HK-2 (cell line): ENCODE measurements at regions not wholly inside any gene's neighbourhood (a gene's known extent, or its start where the extent isn't known, plus 50 kb on each side); places are given as distances from the start of the nearest gene placed in this dataset.
A peak's percentile ranks its signal among the peaks of the same experiment; 100 is the strongest.
"Not testable (repeated sequence)": the region's sequence is repeated elsewhere in the genome, so short reads cannot be mapped to it uniquely, and the experiment has no call there.

Experiments
- DNase-seq: peaks from one replicate; pipeline ENCODE4 v3.0.0-alpha.2; 2018; ENCODE audit not compliant: unreplicated experiment

DNA sequence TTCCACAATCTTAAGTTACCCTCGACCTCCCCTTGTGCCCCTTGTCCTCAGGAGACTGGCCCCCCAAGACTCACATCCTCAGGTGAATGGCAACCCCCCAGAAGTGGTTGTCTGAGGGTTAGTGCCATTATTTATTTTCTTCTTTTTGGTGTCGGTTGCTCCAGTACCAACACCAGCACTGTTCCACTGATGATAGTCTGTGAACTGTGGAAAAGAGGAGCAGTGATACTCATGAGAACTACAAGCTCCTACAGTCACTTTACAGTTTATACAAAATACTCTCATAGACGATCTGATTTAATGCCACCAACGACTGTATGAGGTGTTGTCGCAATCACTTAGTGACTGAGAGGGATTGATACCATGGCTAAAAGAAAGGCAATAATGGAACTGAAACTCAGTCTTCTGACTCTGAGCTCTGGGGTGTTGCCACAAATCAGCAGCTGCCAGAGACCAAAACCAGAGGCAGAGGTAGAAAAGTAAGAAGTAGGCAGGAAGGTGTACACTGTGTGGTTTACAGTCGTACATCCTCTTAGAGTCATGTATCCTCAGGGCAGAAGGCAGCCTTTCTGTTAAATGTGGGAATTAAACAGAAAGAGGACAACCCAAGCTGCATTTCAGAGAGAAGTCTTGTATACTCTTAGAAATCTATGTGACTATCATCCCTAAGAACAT is 90.8 kb upstream of the ADCY2 start:
- DNase-seq: not testable (repeated sequence)

DNA sequence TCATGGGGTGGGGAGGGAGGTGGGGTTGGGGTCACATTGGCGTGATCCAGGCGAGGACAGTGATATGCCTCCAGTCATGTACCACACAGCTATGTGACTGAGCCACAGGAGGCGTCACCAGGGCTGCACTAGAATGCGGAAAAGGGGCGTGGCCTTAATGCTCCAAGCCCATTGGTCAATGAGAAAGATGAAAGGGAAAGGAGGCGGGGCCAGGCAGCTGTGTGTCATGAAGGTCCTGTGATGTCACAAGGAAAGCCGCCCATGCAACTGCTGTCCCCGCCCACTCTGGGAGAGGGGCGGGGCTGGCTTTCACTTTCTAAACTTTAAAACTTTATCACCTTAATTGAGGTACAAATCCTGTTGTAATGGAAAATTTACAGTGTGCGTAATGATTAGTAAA is 89.4 kb upstream of the ADCY2 start:
- not testable (repeated sequence) for DNase-seq

DNA sequence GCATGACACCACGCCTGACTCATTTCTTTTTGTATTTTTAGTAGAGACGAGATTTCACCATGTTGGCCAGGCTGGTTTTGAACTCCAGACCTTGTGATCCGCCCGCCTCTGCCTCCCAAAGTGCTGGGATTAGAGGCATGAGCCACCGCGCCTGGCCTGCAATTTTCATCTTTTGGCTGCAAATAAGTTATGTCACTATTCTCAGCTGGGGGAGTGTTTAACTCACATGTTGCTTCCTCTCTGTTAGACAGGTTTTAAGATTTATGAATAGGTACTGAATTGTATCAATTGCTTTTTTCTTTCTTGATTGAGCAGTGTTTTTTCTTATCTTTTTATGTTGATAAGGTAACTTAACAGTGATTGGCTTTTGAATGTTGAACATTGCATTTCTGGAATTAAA is 88.2 kb upstream of the ADCY2 start:
- DNase-seq: not testable (repeated sequence)

DNA sequence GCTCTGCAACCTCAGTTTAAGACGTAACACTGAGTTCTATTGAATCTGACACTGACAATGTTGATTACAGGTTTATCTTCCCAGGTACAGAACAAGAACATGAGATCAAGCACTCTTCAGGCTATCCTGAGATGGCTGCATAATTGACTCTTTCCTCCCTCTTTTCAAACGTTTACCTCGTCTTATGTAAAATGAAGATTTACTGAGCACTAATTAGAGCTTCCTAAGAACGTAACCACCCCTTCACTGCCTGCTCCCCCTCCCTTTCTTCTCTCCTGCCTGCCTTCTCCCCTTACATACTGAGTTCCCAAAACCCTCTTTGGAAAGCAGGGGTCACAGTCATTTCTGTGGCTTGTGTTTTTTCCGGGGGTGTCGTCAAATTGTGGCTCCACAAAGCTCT is 86.2 kb upstream of the ADCY2 start:
- not testable (repeated sequence) for DNase-seq

DNA sequence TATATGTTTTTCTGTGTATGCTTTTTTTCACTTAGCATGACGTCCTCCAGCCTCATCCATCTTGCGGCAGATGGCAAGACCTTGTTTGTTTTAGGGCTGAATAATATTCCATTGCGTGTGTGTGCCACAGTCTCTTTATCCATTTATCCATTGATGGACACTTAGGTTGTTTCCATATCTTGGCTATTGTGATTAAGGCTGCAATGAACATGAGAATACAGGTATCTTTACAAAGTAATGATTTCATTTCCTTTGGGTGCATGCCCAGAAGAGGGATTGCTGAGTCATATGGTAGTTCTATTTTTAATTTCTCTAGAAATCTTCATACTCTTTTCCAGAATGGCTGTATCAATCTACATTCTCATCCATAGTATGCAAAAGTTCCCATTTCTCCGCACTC is 85.3 kb upstream of the ADCY2 start:
- not testable (repeated sequence) for DNase-seq

DNA sequence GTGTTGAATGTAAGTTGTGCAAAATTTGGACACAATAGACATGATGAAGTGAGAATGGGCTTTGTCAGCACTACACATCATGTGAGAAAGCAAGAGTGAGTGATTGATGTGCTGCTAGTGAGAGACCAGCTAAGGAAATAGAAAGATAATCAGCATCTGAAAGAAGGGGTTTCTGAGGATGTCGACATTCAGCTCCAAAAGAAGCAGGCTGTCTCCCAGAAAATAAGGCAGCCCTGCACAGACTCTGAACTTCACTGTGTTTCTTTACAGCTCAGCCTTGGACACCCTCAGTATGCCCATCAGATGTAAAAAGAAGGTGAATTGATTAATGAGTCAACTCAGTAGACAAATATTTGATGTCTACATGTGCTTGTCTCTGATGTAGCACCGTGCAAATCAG is 80.8 kb upstream of the ADCY2 start:
- DNase-seq: no peak

DNA sequence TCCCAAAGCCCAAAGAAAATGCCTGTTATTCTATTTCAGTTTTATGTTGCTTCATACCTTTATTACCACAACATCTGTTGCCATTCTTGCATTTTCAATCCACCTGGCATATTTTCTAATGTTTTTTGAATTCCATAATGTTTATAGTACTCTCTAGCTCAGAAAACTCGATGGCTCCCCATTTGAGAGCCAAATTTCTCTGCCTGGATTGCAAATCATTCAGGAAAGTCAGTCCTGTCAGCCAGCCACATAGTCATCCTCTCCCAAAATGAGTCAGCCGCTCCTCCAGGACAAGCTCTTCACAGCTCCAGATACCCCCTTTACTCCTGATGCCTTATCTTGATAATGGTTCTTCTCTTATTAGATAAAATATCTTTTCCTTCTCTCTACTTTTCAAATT is 78.2 kb upstream of the ADCY2 start:
- no peak for DNase-seq

DNA sequence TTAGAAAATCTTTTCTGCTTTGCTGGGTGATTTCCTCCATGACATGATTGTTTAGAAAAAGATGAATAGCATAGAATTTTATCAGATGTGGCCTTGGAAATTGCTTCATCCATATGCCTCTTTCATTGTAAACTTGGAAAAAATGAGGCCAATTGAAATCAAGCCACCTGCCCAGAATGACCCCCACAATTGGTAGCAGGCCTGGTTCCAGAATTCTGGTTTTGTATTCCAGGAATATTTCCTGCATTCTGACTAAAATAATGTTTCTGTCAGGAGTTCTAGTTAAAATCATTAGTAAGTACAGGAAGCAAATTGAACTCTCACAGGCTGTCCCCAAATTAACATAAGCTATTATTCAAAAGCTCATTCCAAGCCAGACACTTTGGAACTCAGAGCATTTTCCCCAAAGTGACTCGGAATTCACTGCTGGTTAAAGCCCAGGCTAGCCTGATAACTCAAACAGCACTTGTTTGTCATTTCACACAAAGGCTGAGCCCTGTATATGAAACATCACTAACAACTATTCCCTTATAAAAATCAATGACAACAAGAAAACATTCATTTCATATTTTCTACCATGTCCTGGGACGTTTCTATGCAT is 75.1 kb upstream of the ADCY2 start:
- no peak for DNase-seq

DNA sequence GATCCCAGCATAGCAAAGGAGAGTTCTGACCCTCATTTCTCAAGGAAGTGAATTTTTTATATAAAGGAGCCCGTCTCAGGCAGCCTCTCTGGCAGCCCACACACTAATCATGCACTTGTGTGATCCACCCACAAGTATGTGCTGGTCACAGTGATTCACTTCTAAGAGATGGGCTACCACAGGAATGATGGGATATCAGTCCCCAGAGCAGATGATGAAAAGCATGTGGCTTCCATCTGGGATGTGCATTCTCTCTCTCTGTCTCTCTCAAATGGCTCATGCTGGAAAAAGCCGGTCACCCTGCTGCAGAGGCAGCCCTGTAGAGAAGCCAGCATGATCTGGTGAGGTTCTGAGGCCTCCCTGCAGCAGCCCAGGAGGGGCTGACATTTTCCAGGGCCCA is 74.2 kb upstream of the ADCY2 start:
- DNase-seq: peak; percentile 8

DNA sequence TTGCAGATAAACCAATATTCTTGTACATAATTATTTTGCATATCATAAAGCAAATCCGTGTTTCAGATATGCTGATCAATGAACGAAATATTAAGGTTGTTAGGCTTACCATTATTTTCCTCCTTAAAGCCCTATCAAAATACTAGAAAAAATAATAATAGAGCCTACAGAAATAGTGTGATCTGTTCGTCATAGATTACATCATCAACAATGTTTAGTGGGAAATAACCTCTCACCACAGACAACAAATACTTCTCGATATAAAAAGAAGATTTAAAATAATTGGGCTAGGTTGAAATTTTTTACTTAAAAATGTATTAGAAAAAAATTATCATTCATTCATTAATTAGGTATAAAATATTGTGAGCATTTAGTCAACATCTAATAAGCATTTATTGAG is 71.0 kb upstream of the ADCY2 start:
- DNase-seq: no peak

DNA sequence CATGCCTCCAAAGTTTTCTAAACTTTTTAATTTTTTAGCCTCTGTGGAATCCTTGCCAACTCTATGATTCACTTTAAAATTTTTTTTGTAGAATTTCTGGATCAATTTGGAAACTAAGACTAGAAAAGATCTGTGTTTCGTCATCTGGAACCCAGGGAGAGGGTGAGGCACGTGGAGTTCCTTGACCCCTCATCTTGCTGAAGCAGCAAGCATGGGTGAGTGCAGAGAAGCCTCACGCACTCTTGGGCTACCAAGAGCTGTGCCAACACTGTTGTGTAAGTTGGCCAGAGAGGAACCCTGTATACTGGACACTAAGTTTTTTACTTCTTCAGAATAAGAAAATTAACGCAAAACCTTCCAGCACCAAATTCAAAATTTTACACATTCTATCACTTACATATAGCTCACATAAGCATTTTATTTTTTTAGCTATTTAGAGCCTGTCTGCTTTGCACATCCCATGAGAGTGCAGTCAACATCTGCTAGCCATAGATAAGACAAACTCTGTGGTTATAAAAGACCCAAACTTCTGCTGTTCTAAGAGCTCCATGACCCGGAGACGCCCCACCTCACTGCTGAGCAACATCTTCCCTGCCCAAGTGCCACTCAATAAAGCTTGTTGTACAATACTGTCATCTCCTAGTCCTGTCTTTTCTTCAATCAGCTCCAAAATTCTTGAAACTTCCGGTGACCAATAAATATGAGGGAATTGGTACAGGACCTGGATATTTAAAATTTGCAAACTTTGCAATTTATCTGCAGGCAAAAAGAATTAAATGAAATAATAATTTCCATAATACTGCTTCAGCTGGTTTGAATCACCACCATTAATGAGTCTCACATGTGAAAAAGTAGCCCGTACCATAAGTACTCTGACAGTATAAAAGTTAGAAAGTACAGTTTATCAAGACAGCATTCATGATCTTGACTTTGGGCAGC is 69.7 kb upstream of the ADCY2 start:
- no peak for DNase-seq

DNA sequence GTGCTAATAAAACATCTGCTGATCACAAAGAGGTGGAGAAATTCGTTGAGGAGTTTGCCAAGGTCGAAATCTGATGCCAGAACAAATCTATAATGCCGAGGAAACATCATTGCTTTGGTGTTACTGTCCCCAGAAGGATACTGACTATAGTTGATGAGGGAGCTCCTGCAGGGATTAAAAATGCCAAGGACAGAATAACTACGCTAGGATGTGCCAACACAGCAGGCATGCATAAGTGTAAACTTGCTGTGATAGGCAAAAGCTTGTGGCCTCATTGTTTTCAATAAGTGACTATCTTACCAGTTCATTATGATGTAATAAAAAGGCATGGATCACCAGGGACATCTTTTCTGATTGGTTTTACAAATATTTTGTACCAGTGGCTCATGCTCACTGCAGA is 66.8 kb upstream of the ADCY2 start:
- DNase-seq: no peak

DNA sequence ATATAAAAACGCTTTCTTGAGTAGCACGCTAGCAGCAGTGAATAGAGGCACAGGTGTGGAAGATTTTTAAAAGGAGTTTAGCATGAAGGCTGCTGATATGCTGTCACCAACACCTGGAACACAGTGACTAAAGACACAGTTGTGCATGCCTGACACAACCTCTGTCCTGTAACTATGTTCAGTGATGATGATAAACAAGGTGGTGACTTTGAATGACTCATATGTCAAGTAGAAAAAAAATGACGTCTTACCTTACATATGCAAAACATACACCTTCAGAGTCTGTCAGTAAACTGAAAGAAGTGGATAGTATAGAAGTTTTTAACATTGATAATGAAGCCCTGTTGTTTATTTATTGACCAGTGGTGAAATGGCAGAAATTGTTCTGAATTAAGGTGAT is 66.2 kb upstream of the ADCY2 start:
- DNase-seq: no peak

DNA sequence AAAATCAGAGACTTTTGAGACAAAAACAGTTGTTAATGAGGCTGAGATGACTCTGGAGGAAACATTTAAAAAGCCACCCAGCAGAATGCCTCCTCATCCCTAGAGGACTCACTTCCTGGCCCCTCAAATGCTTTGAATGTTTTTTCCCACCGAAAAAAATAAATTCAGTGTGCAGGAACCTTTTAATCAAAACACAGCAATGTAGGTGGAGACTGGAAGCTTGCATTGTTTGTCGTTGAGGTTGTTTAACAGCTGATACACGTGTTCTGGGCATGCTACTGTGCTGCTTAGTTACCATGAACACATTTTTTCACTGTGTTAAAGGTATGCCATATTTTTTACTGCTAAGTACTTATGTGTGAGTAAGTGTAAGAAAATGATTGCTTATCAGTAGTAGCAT is 65.7 kb upstream of the ADCY2 start:
- no peak for DNase-seq

DNA sequence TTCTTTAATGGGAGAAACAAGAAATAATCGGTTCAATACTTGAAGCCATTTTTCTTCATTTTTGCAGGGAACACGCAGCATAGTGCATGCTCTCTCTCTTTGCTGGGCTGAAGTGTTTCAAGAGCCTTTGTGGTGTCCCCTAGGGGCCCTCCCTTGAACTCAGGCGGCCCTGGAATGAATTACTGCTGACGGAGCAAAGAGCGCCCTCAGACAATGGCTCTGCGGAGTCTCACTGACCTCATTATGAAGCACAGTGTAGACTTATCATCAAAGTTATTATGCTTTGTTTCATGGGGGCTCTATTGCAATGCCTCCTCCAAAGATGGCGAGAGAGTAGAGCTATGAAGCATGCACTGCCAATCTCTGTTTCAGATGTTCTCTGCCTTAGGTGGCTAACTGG is 64.8 kb upstream of the ADCY2 start:
- no peak for DNase-seq
